Chondrocyte (in vitro differentiated cells): ENCODE measurements at regions not wholly inside any gene's neighbourhood (a gene's known extent, or its start where the extent isn't known, plus 50 kb on each side); places are given as distances from the start of the nearest gene placed in this dataset.

Experiments
- DNase-seq: peaks from one replicate; pipeline ENCODE4 v3.0.0; 2021; ENCODE audit warnings: mixed read lengths, low spot score
- H3K27ac Mint-ChIP-seq: one replicate; pipeline ENCODE4 v1.8.0; 2021; ENCODE audit warnings: mild to moderate bottlenecking, moderate library complexity, mixed read lengths; ENCODE audit not compliant: unreplicated experiment
- H3K27me3 Mint-ChIP-seq: 2 replicates; pipeline ENCODE4 v1.8.0; 2021; ENCODE audit warnings: low read depth, mixed read lengths
- H3K36me3 Mint-ChIP-seq: 2 replicates; pipeline ENCODE4 v1.8.0; 2021; ENCODE audit warnings: low read depth, mixed read lengths
- H3K4me1 Mint-ChIP-seq: 2 replicates; pipeline ENCODE4 v1.8.0; 2021; ENCODE audit warnings: low read depth, mild to moderate bottlenecking, mixed read lengths
- H3K4me3 Mint-ChIP-seq: one replicate; pipeline ENCODE4 v1.8.0; 2021; ENCODE audit warnings: mild to moderate bottlenecking, moderate library complexity, mixed read lengths; ENCODE audit not compliant: unreplicated experiment
- H3K9me3 Mint-ChIP-seq: 2 replicates; pipeline ENCODE4 v1.8.0; 2021; ENCODE audit warnings: low read depth, mixed read lengths
- TF ChIP-seq, protein P1 (sequence below): fragments of 200-600 bp; sonication (generic); IDR thresholded peaks from 2 replicates; pipeline ENCODE4 v1.5.0; 2021; ENCODE audit warnings: antibody characterized with exemption, mild to moderate bottlenecking, moderate library complexity

DNA sequence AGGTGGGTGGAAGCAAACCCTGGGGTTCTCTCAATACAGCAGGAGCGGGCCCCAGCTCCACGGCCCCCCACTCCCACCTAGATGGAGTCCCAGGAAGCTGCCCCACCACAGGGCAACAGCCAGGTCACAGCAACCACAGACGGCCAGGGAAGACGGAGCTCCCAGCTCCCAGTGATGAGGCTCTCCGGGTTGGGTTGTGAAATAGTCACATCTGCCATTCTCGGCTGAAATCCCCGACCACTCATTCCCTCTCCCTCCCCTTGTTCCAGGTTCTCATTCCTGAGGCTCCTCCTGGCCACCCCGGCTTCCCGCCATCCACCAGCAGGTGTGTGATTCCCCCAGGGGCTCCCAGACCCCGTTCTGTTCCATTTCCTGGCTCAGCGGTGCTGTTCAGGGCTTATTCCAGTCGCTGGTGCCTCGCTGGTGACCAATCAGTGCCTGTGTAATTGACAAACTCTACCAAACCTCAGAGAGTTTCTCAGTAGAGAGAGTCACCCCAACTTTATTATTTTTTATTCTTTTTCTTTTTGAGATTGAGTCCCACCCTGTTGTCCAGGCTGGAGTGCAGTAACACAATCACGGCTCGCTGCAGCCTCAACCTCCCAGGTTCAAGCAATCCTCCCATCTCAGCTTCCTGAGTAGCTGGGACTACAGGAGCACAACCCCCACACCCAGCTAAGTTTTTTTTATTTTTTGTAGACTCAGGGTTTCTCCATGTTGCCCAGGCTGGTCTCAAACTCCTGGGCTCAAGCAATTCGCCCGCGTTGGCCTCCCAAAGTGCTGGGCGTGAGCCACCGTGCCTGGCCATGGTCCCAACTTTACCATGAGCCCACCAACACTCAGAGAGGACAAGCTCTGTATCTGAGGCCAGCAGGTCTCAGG is 63.2 kb downstream of the SHANK2 start:
- TF ChIP-seq, protein P1, sequence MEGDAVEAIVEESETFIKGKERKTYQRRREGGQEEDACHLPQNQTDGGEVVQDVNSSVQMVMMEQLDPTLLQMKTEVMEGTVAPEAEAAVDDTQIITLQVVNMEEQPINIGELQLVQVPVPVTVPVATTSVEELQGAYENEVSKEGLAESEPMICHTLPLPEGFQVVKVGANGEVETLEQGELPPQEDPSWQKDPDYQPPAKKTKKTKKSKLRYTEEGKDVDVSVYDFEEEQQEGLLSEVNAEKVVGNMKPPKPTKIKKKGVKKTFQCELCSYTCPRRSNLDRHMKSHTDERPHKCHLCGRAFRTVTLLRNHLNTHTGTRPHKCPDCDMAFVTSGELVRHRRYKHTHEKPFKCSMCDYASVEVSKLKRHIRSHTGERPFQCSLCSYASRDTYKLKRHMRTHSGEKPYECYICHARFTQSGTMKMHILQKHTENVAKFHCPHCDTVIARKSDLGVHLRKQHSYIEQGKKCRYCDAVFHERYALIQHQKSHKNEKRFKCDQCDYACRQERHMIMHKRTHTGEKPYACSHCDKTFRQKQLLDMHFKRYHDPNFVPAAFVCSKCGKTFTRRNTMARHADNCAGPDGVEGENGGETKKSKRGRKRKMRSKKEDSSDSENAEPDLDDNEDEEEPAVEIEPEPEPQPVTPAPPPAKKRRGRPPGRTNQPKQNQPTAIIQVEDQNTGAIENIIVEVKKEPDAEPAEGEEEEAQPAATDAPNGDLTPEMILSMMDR, result no peak
- no peaks in the 10 kb centered on the region for H3K36me3 Mint-ChIP-seq
- H3K4me3 Mint-ChIP-seq, result no peak overlapping the region
- no peaks in the 10 kb centered on the region for H3K4me1 Mint-ChIP-seq
- no peak overlapping the region for H3K27ac Mint-ChIP-seq
- H3K27me3 Mint-ChIP-seq, result peaks cover 40% of the 10 kb centered on the region
- DNase-seq, result peak; percentile 53
- no peaks in the 10 kb centered on the region for H3K9me3 Mint-ChIP-seq

DNA sequence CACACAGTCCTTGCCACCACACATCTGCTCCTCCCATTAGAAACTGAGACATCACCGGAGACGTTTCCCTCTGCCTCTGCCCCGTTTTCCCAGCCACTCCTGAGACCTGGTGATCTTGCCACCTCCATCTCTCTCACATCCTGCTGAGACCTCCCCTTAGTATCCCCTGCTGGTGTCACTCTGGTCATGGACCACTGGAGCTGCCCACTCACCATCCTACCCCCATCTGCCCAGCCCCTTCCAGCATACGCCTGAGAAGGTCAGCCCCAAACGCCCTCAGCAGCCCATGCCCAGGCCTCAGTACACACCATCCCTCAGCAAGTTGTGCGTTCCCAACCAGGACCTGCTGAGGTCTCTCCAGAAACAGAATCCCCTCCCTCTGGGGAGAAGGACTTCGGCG is 64.3 kb downstream of the SHANK2 start:
- Mint-ChIP-seq H3K9me3 (no peaks in the 10 kb centered on the region), H3K4me3 (no peak overlapping the region), H3K4me1 (no peaks in the 10 kb centered on the region), H3K27me3 (peaks cover 36% of the 10 kb centered on the region), H3K36me3 (no peaks in the 10 kb centered on the region), H3K27ac (no peak overlapping the region)
- DNase-seq, result peak; percentile 34
- TF ChIP-seq, protein P1, result no peak

GRCh38 chr11:71186806-71187205 is 65.6 kb downstream of the SHANK2 start:
- Mint-ChIP-seq H3K27ac (no peak overlapping the region), H3K36me3 (no peaks in the 10 kb centered on the region), H3K4me1 (no peaks in the 10 kb centered on the region), H3K9me3 (no peaks in the 10 kb centered on the region), H3K27me3 (peaks cover 36% of the 10 kb centered on the region), H3K4me3 (no peak overlapping the region)
- DNase-seq, result peak; percentile 11
- TF ChIP-seq, protein P1, result no peak

GRCh38 chr11:71185411-71185810 is 67.0 kb downstream of the SHANK2 start:
- Mint-ChIP-seq H3K27me3 (peaks cover 39% of the 10 kb centered on the region), H3K36me3 (no peaks in the 10 kb centered on the region), H3K4me3 (no peak overlapping the region), H3K4me1 (no peaks in the 10 kb centered on the region), H3K27ac (no peak overlapping the region), H3K9me3 (no peaks in the 10 kb centered on the region)
- TF ChIP-seq, protein P1, result no peak
- DNase-seq, result peak; percentile 19

DNA sequence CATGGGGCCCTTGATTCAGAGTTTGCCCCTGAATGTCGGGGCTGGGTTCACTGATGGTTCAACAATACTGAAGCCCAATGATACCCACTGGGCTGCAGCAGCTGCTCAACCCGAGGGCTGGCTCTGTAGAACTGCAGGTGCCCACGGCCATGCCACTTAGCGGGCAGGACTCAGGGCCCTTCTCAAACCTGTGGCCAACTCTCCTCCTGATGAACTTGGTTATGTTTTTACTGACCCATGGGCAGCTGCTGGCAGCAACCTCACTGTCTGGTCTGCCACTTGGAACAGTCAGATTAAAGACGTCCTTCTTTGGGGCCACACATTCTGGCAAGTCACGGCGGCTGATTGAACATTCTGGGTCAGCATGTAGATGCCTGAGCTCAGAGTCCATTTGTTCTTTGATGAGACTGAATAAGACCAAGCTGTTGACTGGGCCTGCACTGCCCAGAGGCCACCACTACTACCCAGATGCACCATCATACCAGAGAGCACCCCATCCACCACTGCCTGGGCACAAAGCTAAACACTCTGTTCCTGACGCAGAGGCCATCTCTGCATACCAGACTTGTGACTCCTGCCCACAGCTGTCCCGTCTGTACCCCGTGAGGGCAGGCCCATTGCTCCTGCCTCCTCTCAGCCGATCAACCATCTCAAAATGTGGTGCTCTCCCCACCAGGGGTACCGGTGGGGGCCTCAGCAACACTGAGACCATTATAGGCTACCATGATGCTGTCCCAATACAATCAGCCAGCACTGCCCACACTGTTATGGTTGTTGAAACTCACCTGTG is 67.8 kb downstream of the SHANK2 start:
- Mint-ChIP-seq H3K27ac (no peak overlapping the region), H3K36me3 (no peaks in the 10 kb centered on the region), H3K4me3 (no peak overlapping the region), H3K9me3 (no peaks in the 10 kb centered on the region), H3K4me1 (no peaks in the 10 kb centered on the region), H3K27me3 (peaks cover 47% of the 10 kb centered on the region)
- TF ChIP-seq, protein P1, result no peak
- peak; percentile 74 for DNase-seq
